MCF 10A (cell line): ENCODE measurements at regions not wholly inside any gene's neighbourhood (a gene's known extent, or its start where the extent isn't known, plus 50 kb on each side); places are given as distances from the start of the nearest gene placed in this dataset.

Experiments
- BruUV-seq: library from RNA; stranded (reverse); fragments of 400-500 nt; replicated peaks from 2 replicates; lab custom pipeline; 2021; lab: Mats Ljungman, UMichigan
- CTCF ChIA-PET: fragments of 300-600 bp; sonication (Branson Sonifier 250); formaldehyde crosslinking; extraction: SDS; loops from one replicate; lab custom pipeline; 2021; ENCODE audit warnings: antibody characterized with exemption, inconsistent platforms; lab: Yijun Ruan, JAX
- POLR2A ChIA-PET: fragments of 300-600, 350-650 bp; sonication (Branson Sonifier 250); formaldehyde crosslinking; extraction: SDS; loops from one replicate; lab custom pipeline; 2020; ENCODE audit warnings: antibody characterized with exemption, inconsistent platforms; lab: Yijun Ruan, JAX
- DNase-seq: peaks from one replicate; pipeline ENCODE4 v3.0.0-alpha.2; 2018; ENCODE audit not compliant: unreplicated experiment
- H3K27ac Mint-ChIP-seq: one replicate; pipeline ENCODE4 v1.8.0; 2022; ENCODE audit warnings: mild to moderate bottlenecking, low read depth, mixed read lengths; ENCODE audit not compliant: unreplicated experiment
- H3K27me3 Mint-ChIP-seq: one replicate; pipeline ENCODE4 v1.8.0; 2022; ENCODE audit warnings: mixed read lengths; ENCODE audit not compliant: insufficient read depth, unreplicated experiment
- H3K36me3 Mint-ChIP-seq: one replicate; pipeline ENCODE4 v1.8.0; 2022; ENCODE audit warnings: mild to moderate bottlenecking, moderate library complexity, mixed read lengths; ENCODE audit not compliant: insufficient read depth, unreplicated experiment
- H3K4me1 Mint-ChIP-seq: one replicate; pipeline ENCODE4 v1.8.0; 2022; ENCODE audit warnings: mixed read lengths; ENCODE audit not compliant: insufficient read depth, unreplicated experiment
- H3K4me3 Mint-ChIP-seq: one replicate; pipeline ENCODE4 v1.8.0; 2022; ENCODE audit warnings: mild to moderate bottlenecking, moderate library complexity, mixed read lengths; ENCODE audit not compliant: unreplicated experiment
- H3K9me3 Mint-ChIP-seq: one replicate; pipeline ENCODE4 v1.8.0; 2022; ENCODE audit warnings: mixed read lengths; ENCODE audit not compliant: unreplicated experiment
- CTCF ChIP-seq: fragments of 200-600 bp; IDR thresholded peaks from one replicate; pipeline ENCODE4 v1.8.0; 2022; ENCODE audit warnings: antibody characterized with exemption, mild to moderate bottlenecking; ENCODE audit not compliant: unreplicated experiment
- intact Hi-C: fragments of 100-400 bp; cut with micrococcal nuclease; formaldehyde crosslinking; loops from 2 replicates; pipeline ENCODE4 v1.14.1; 2022

GRCh38 chr5:74422671-74423070, 217.9 kb downstream of the ENC1 start:
- Mint-ChIP-seq H3K27ac (no peak overlapping the region), H3K4me1 (peaks cover 20% of the 10 kb centered on the region), H3K27me3 (no peaks in the 10 kb centered on the region), H3K9me3 (no peaks in the 10 kb centered on the region), H3K36me3 (no peaks in the 10 kb centered on the region), H3K4me3 (no peak overlapping the region)
- ChIA-PET POLR2A (no interaction called here), CTCF (interaction anchor here (1.0 kb wide), 1 partner anchor 23 kb away, joined by 4 read pairs; no protein-coding TSS in a partner anchor)
- DNase-seq: peak; percentile 1
- no peak for TF ChIP-seq CTCF
- no TSS peak for BruUV-seq
- intact Hi-C loops: no loop called here

GRCh38 chr5:74422030-74422429, 218.5 kb downstream of the ENC1 start:
- no peak for DNase-seq
- Mint-ChIP-seq H3K27me3 (no peaks in the 10 kb centered on the region), H3K9me3 (no peaks in the 10 kb centered on the region), H3K27ac (no peak overlapping the region), H3K4me3 (no peak overlapping the region), H3K4me1 (peaks cover 20% of the 10 kb centered on the region), H3K36me3 (no peaks in the 10 kb centered on the region)
- ChIA-PET CTCF (interaction anchor here (1.0 kb wide), 1 partner anchor 23 kb away, joined by 4 read pairs; no protein-coding TSS in a partner anchor), POLR2A (no interaction called here)
- TF ChIP-seq CTCF: no peak
- intact Hi-C loops: no loop called here
- no TSS peak for BruUV-seq

- Mint-ChIP-seq H3K27ac (no peak overlapping the region), H3K4me3 (no peak overlapping the region), H3K9me3 (no peaks in the 10 kb centered on the region), H3K4me1 (peaks cover 20% of the 10 kb centered on the region), H3K36me3 (no peaks in the 10 kb centered on the region), H3K27me3 (no peaks in the 10 kb centered on the region)
- intact Hi-C loops: no loop called here
- CTCF ChIA-PET: no interaction called here
- no TSS peak for BruUV-seq
- POLR2A ChIA-PET: interaction anchor here (0.6 kb wide), 1 partner anchor 14 kb away, joined by 3 read pairs; no protein-coding TSS in a partner anchor
- DNase-seq: no peak
- no peak for TF ChIP-seq CTCF
Measured at GRCh38 chr5:74421377-74421776, 219.2 kb downstream of the ENC1 start.

- CTCF ChIA-PET: interaction anchor here (0.6 kb wide), 1 partner anchor 910 kb away, joined by 3 read pairs; no protein-coding TSS in a partner anchor
- no peak for TF ChIP-seq CTCF
- H3K4me1 Mint-ChIP-seq: peaks cover 20% of the 10 kb centered on the region
Measured at GRCh38 chr5:74420947-74421346, 219.6 kb downstream of the ENC1 start.

More at GRCh38 chr5:74420947-74421346, 219.6 kb downstream of the ENC1 start:
- Mint-ChIP-seq H3K4me3 (no peak overlapping the region), H3K9me3 (no peaks in the 10 kb centered on the region), H3K27me3 (no peaks in the 10 kb centered on the region), H3K36me3 (no peaks in the 10 kb centered on the region), H3K27ac (no peak overlapping the region)
- POLR2A ChIA-PET: interaction anchor here (0.6 kb wide), 1 partner anchor 14 kb away, joined by 3 read pairs; no protein-coding TSS in a partner anchor
- no TSS peak for BruUV-seq
- no peak for DNase-seq
- intact Hi-C loops: no loop called here
